ENCODE measurements at regions not wholly inside any gene's neighbourhood (a gene's known extent, or its start where the extent isn't known, plus 50 kb on each side); places are given as distances from the start of the nearest gene placed in this dataset.

DNA sequence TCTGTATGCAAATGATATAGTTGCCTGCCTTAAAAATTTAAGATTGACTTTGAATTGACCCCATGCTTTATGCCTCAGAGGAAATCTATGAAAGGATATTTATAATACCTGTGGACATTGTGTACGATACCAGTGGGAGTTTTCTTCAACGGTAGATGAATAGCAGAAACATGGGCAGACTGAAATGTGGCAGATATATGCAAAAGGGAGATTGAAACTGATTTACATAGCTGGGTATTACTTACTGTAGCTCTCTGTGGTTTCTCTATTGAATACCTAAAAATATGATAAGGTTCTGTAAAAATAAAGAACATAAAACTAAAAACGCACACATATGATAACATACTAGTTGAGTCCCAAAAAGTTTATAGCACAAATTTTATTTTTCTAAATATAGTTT is 345.2 kb upstream of the PCSK5 start:
- TF ChIP-seq, protein P1, sequence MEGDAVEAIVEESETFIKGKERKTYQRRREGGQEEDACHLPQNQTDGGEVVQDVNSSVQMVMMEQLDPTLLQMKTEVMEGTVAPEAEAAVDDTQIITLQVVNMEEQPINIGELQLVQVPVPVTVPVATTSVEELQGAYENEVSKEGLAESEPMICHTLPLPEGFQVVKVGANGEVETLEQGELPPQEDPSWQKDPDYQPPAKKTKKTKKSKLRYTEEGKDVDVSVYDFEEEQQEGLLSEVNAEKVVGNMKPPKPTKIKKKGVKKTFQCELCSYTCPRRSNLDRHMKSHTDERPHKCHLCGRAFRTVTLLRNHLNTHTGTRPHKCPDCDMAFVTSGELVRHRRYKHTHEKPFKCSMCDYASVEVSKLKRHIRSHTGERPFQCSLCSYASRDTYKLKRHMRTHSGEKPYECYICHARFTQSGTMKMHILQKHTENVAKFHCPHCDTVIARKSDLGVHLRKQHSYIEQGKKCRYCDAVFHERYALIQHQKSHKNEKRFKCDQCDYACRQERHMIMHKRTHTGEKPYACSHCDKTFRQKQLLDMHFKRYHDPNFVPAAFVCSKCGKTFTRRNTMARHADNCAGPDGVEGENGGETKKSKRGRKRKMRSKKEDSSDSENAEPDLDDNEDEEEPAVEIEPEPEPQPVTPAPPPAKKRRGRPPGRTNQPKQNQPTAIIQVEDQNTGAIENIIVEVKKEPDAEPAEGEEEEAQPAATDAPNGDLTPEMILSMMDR (IDR thresholded peaks at IDR 0.05 in 2 of 3, conservative IDR thresholded peaks at IDR 0.05 in 1 of 3; ENCODE audit: borderline replicate concordance in 1 of 3, insufficient read depth in 1 of 3, low read depth in 2 of 3, low read length in 2 of 3), result no peak
- TF ChIP-seq EZH2 (IDR thresholded peaks at IDR 0.05), result no peak
